Tibial artery (tissue), 4 donors: ENCODE measurements at regions not wholly inside any gene's neighbourhood (a gene's known extent, or its start where the extent isn't known, plus 50 kb on each side); places are given as distances from the start of the nearest gene placed in this dataset.

Experiments
- DNase-seq, 2 donors: peaks; one replicate each; pipeline ENCODE4 v3.0.0-alpha.2; 2019
- H3K27ac ChIP-seq, 2 donors: fragments of 200-600 bp; sonication (generic) in 1 of 2; 1 replicate in 1 of 2; 2 replicates in 1 of 2; pipeline ENCODE4 v1.5.1; 2018 to 2019; ENCODE audit warnings: mild to moderate bottlenecking in 1 of 2
- H3K27me3 ChIP-seq, 2 donors: fragments of 200-600 bp; sonication (generic) in 1 of 2; one replicate each; pipeline versions ENCODE4 v1.5.1 to v1.6.0; 2016 to 2019
- H3K36me3 ChIP-seq, 3 donors: fragments of 200-600 bp; sonication (generic) in 2 of 3; one replicate each; pipeline ENCODE4 v1.5.1; 2016 to 2019; ENCODE audit warnings: mild to moderate bottlenecking in 2 of 3
- H3K4me1 ChIP-seq, 4 donors: fragments of 200-600 bp; sonication (generic) in 2 of 4; 1 replicate in 3 of 4; 2 replicates in 1 of 4; pipeline ENCODE4 v1.5.1; 2016 to 2019
- H3K4me3 ChIP-seq, 2 donors: fragments of 200-600 bp; sonication (generic) in 1 of 2; 1 replicate in 1 of 2; 2 replicates in 1 of 2; pipeline ENCODE4 v1.5.1; 2018 to 2019; ENCODE audit warnings: mild to moderate bottlenecking in 2 of 2
- H3K9me3 ChIP-seq, 3 donors: fragments of 200-600 bp; sonication (generic) in 1 of 3; one replicate each; pipeline ENCODE4 v1.5.1; 2016 to 2019
- intact Hi-C: fragments of 100-400 bp; cut with DNase I; formaldehyde crosslinking; loops from one replicate; pipeline ENCODE4 v1.15.0; 2023; ENCODE audit warnings: low total_unique reads
- TF ChIP-seq, protein P1 (sequence below), 2 experiments: fragments of 200-600 bp in 1 of 2; fragments of 450-650 bp in 1 of 2; IDR thresholded peaks; one replicate each; pipeline ENCODE4 v1.5.1; 2017 to 2019; ENCODE audit warnings: antibody characterized with exemption in 2 of 2, mild to moderate bottlenecking in 1 of 2, moderate library complexity in 1 of 2

DNA sequence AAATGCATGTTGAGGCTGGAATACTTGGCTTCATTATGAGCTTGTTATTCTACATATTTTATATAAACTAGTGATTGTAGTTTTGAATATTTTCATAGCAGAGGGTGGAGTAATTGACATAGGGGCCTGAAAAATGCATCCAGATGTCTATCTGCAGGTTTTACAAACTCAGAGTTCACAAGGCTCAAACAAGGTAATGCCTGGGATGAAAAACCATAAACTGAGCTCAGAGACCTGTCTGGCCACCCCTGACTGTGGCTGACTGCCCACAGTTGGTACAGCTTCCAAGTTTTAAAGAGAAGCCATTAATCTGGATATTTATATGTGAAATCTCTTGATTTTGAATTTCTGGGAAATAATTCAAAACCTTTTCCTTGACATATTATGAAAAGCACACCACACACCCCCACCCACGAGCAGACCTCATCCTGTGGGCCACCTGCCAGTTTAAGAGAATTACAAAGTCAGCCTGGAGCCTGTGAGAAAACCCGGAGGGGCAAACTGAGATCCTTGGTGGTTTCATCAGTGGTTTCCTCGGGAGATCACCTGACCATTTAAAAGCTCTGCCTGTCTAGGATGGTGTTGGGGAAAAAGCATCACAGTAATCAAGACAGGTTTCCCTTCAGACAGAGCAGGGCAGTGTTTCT lies 230.1 kb downstream of the SAMD5 start:
- Histone ChIP-seq H3K27me3 (no peaks in the 10 kb centered on the region), H3K4me1 (peaks cover 0 to 11% (median 0%) of the 10 kb centered on the region in 4 donors), H3K36me3 (no peaks in the 10 kb centered on the region), H3K9me3 (no peaks in the 10 kb centered on the region), H3K4me3 (no peak overlapping the region), H3K27ac (no peak overlapping the region)
- no peak for DNase-seq
- intact Hi-C loops: no loop called here
- TF ChIP-seq, protein P1, sequence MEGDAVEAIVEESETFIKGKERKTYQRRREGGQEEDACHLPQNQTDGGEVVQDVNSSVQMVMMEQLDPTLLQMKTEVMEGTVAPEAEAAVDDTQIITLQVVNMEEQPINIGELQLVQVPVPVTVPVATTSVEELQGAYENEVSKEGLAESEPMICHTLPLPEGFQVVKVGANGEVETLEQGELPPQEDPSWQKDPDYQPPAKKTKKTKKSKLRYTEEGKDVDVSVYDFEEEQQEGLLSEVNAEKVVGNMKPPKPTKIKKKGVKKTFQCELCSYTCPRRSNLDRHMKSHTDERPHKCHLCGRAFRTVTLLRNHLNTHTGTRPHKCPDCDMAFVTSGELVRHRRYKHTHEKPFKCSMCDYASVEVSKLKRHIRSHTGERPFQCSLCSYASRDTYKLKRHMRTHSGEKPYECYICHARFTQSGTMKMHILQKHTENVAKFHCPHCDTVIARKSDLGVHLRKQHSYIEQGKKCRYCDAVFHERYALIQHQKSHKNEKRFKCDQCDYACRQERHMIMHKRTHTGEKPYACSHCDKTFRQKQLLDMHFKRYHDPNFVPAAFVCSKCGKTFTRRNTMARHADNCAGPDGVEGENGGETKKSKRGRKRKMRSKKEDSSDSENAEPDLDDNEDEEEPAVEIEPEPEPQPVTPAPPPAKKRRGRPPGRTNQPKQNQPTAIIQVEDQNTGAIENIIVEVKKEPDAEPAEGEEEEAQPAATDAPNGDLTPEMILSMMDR (IDR thresholded peaks at IDR 0.05): no peak

DNA sequence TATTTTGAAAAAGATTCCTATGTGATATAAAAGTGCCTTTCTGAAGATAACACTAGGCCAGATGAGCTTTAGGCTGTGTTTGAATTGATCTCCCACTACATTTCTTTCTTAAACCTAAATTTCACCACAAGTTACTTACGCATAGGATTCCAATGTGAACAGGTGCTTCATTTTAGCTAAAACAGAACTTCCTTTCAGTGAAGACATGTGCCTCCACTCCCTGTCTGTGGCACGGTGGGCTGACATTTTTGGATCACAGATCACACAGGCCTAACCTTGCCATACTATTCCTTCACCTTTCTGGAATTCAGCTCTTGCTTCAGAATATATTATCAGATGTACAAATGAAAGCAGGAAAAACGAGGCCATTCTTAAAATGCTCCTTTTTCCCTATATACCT lies 231.8 kb downstream of the SAMD5 start:
- TF ChIP-seq, protein P1 (IDR thresholded peaks at IDR 0.05): no peak
- Histone ChIP-seq H3K9me3 (no peaks in the 10 kb centered on the region), H3K4me3 (no peak overlapping the region), H3K36me3 (no peaks in the 10 kb centered on the region), H3K27ac (no peak overlapping the region), H3K27me3 (no peaks in the 10 kb centered on the region), H3K4me1 (peaks cover 0 to 11% (median 0%) of the 10 kb centered on the region in 4 donors)
- DNase-seq: no peak
- intact Hi-C loops: no loop called here

DNA sequence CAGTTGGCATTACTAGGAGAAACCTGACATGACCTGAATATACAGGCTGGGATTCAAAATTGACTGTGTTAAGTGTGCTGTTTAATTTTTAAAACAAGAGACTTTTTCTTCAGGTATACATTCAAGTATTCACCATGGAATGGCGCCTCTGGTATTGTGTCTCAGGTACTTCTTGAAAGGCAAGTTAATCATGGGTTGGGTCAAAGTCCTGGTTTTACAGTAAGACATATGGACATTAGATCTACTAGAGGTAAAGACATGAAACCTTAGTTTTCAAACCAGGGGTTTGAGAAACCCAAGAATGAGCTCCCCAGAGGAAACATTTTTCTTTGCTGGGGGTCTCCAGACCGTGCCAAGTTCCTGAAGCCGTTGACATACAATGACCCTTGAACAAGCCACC lies 232.4 kb downstream of the SAMD5 start:
- Histone ChIP-seq H3K36me3 (no peaks in the 10 kb centered on the region), H3K27me3 (no peaks in the 10 kb centered on the region), H3K4me3 (no peak overlapping the region), H3K4me1 (peaks cover 0 to 11% (median 0%) of the 10 kb centered on the region in 4 donors), H3K9me3 (no peaks in the 10 kb centered on the region), H3K27ac (no peak overlapping the region)
- intact Hi-C loops: no loop called here
- TF ChIP-seq, protein P1 (IDR thresholded peaks at IDR 0.05): no peak
- no peak for DNase-seq

DNA sequence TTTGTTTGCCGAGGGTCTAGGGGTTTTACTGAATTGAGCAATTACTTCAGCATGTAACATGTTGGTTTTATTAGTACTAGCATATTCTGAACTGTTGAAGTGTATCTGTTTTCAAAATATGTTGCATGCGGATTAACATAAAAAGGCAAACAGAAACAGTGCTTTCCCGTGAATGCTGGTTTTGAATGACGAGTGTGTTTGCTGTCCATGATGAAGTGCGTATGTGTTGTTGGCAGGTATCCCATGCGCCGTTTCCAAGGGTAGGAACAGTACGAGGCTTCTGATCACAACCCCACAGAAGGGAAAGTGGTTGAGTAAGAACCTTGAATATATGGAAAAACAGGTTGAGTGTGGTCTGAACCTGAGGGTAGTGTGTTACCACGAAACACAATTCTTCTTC lies 232.9 kb downstream of the SAMD5 start:
- intact Hi-C loops: no loop called here
- DNase-seq: no peak
- no peaks in the 10 kb centered on the region for H3K36me3 ChIP-seq
- H3K4me3 ChIP-seq: no peak overlapping the region
- H3K9me3 ChIP-seq: no peaks in the 10 kb centered on the region
- H3K4me1 ChIP-seq: peaks cover 0 to 11% (median 0%) of the 10 kb centered on the region in 4 donors
- TF ChIP-seq, protein P1 (IDR thresholded peaks at IDR 0.05): no peak
- no peak overlapping the region for H3K27ac ChIP-seq
- no peaks in the 10 kb centered on the region for H3K27me3 ChIP-seq

DNA sequence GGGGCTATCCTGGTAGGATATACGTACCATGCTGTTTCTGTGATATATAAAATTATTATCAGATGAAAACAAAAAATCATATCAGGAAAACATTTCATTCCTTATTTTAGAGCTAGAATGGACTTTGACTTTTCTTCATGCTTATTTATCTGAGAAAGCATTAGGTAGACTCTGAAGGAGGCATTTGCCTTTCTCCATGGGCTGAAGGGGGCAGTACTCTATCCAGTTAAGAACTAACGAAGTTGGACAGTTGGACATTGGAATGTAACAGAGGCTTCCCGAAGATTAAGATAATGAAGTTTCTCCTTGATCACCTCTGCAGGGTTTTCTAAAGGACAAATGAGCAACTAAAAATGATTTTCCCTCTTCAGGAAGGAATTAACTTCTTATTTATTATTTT lies 233.9 kb downstream of the SAMD5 start:
- Histone ChIP-seq H3K4me1 (peaks cover 0 to 11% (median 0%) of the 10 kb centered on the region in 4 donors), H3K36me3 (no peaks in the 10 kb centered on the region), H3K9me3 (no peaks in the 10 kb centered on the region), H3K4me3 (no peak overlapping the region), H3K27ac (no peak overlapping the region), H3K27me3 (no peaks in the 10 kb centered on the region)
- DNase-seq: no peak
- intact Hi-C loops: no loop called here
- TF ChIP-seq, protein P1 (IDR thresholded peaks at IDR 0.05): no peak

DNA sequence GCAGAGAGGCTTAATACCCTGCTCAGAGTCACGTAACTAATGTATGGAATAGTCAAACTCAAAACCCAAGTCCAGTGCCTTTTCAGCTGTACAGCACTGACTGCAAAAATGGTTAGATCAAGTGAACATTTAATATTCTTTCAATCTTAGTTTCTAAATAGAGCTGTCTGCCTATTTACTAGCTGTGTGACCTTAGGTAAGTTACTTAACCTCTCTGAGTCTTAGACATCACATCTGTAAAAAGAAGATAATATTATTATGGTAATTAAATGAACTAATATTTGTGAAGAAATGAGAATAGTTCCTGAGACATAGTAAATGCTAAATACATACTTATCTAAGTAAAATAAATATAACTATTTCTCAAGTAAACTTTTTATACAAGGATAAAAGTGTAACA lies 235.5 kb downstream of the SAMD5 start:
- no peak overlapping the region for H3K27ac ChIP-seq
- H3K27me3 ChIP-seq: no peaks in the 10 kb centered on the region
- H3K4me1 ChIP-seq: peaks cover 0 to 4% (median 0%) of the 10 kb centered on the region in 4 donors
- TF ChIP-seq, protein P1 (IDR thresholded peaks at IDR 0.05): no peak
- DNase-seq: no peak
- intact Hi-C loops: no loop called here
- H3K9me3 ChIP-seq: no peaks in the 10 kb centered on the region
- no peaks in the 10 kb centered on the region for H3K36me3 ChIP-seq
- no peak overlapping the region for H3K4me3 ChIP-seq
